ENCODE measurements at regions not wholly inside any gene's neighbourhood (a gene's known extent, or its start where the extent isn't known, plus 50 kb on each side); places are given as distances from the start of the nearest gene placed in this dataset.

GRCh38 chr9:79481846-79482477 is 89.8 kb upstream of the TLE4 start:
- TF ChIP-seq POLR2A (IDR thresholded peaks at IDR 0.05) (no peak), CTCF (IDR thresholded peaks at IDR 0.05) (no peak)
